Body of pancreas (tissue), 4 donors: ENCODE measurements at regions not wholly inside any gene's neighbourhood (a gene's known extent, or its start where the extent isn't known, plus 50 kb on each side); places are given as distances from the start of the nearest gene placed in this dataset.

ENCODE experiments used
- ATAC-seq: fragments of 150-250 bp; one replicate; pipeline ENCODE4 v1.9.1; 2016
- DNase-seq, 4 donors: peaks; one replicate each; pipeline ENCODE4 v3.0.0-alpha.2; 2019
- H3K27ac ChIP-seq, 4 donors: fragments of 200-600 bp; sonication (generic); 1 replicate in 3 of 4; 2 replicates in 1 of 4; pipeline versions ENCODE4 v1.5.1 to v1.6.1; 2016 to 2019; ENCODE audit warnings: mild to moderate bottlenecking in 1 of 4, mixed read lengths in 1 of 4, moderate library complexity in 1 of 4
- H3K27me3 ChIP-seq, 2 donors: fragments of 200-600 bp; sonication (generic); one replicate each; pipeline ENCODE4 v1.6.0; 2016; ENCODE audit warnings: mild to moderate bottlenecking in 1 of 2
- H3K36me3 ChIP-seq, 2 donors: fragments of 200-600 bp; sonication (generic); replicated peaks in 1 of 2; 2 replicates each; pipeline ENCODE4 v1.5.1; 2016; ENCODE audit warnings: low read depth in 2 of 2; ENCODE audit not compliant: insufficient read depth in 1 of 2
- H3K4me1 ChIP-seq: fragments of 200-600 bp; sonication (generic); one replicate; pipeline ENCODE4 v1.6.0; 2016
- H3K4me3 ChIP-seq, 2 donors: fragments of 200-600 bp; sonication (generic); 1 replicate in 1 of 2; 2 replicates in 1 of 2; pipeline ENCODE4 v1.5.1; 2016 to 2019
- H3K9me3 ChIP-seq, 3 donors: fragments of 200-600 bp; sonication (generic); 1 replicate in 2 of 3; 2 replicates in 1 of 3; pipeline ENCODE4 v1.5.1; 2016
- POLR2A ChIP-seq, 3 donors: fragments of 450-650 bp; IDR thresholded peaks; one replicate each; pipeline ENCODE4 v1.6.1; 2016; ENCODE audit warnings: antibody characterized with exemption in 3 of 3, mild to moderate bottlenecking in 2 of 3
- WGBS, 2 donors: methylation state at CpG; one replicate each; pipeline ENCODE4 v1.1.5; 2017; 5-methylcytosine and 5-hydroxymethylcytosine counted together
- intact Hi-C: fragments of 100-400 bp; cut with DNase I; formaldehyde crosslinking; loops from one replicate; pipeline ENCODE4 v1.15.1; 2023
- TF ChIP-seq, protein P1 (sequence below), 7 experiments: fragments of 450-650 bp in 4 of 7; fragments of 200-600 bp in 3 of 7; sonication (generic) in 3 of 7; IDR thresholded peaks; one replicate each; pipeline ENCODE4 v1.5.1; 2016 to 2019; ENCODE audit warnings: antibody characterized with exemption in 7 of 7

DNA sequence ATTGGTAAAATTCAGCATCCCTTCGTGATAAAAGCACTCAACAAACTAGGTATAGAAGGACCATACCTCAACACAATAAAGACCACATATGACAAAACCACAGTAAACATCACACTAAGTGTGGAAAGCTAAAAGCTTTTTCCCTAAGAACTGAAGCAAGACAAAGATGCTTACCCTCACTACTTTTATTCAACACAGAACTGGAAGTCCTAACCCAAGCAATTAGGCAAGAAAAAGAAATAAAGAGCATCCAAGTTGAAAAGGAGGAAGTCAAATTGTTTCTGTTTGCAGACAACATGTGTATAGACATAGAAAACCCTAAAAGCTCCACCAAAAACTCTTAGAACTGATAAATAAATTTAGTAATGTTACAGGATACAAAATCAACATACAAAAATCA lies 271.7 kb downstream of the RBM43 start:
- DNase-seq, result no peak
- H3K4me3 ChIP-seq, result no peak overlapping the region
- no peaks in the 10 kb centered on the region for H3K36me3 ChIP-seq
- intact Hi-C loops, result no loop called here
- ATAC-seq, result no peak
- no peaks in the 10 kb centered on the region for H3K27me3 ChIP-seq
- TF ChIP-seq, protein P1, sequence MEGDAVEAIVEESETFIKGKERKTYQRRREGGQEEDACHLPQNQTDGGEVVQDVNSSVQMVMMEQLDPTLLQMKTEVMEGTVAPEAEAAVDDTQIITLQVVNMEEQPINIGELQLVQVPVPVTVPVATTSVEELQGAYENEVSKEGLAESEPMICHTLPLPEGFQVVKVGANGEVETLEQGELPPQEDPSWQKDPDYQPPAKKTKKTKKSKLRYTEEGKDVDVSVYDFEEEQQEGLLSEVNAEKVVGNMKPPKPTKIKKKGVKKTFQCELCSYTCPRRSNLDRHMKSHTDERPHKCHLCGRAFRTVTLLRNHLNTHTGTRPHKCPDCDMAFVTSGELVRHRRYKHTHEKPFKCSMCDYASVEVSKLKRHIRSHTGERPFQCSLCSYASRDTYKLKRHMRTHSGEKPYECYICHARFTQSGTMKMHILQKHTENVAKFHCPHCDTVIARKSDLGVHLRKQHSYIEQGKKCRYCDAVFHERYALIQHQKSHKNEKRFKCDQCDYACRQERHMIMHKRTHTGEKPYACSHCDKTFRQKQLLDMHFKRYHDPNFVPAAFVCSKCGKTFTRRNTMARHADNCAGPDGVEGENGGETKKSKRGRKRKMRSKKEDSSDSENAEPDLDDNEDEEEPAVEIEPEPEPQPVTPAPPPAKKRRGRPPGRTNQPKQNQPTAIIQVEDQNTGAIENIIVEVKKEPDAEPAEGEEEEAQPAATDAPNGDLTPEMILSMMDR (IDR thresholded peaks at IDR 0.05), result no peak
- TF ChIP-seq POLR2A (IDR thresholded peaks at IDR 0.05), result no peak
- H3K9me3 ChIP-seq, result peaks cover 0 to 7% (median 0%) of the 10 kb centered on the region in 3 donors
- WGBS, 2 donors, result 62 to 71% methylated on average over 1 of the region's 1 CpG
- H3K27ac ChIP-seq, result no peak overlapping the region
- no peaks in the 10 kb centered on the region for H3K4me1 ChIP-seq

DNA sequence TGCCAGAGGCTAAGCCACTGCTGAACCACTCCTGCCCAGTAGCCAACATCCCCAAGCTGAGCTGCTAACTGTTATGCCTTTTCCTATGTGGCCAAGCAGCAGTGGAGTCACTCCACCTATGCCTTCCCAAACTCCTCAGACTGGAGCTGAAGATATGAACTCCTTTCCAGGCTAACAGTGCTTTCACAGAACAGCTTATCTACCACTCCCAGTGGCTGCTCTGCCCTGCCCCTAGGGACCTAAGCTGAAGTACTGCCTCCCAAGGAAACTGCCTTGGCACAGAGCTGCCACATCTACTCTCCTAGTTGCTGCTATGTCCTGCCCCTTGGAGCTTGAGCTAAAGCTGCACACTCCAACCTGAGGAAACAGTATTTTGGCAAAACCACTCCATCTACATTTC lies 275.9 kb downstream of the RBM43 start:
- TF ChIP-seq, protein P1 (IDR thresholded peaks at IDR 0.05), result no peak
- TF ChIP-seq POLR2A (IDR thresholded peaks at IDR 0.05), result no peak
- ATAC-seq, result no peak
- intact Hi-C loops, result no loop called here
- Histone ChIP-seq H3K4me3 (no peak overlapping the region), H3K4me1 (no peaks in the 10 kb centered on the region), H3K36me3 (no peaks in the 10 kb centered on the region), H3K27me3 (no peaks in the 10 kb centered on the region), H3K27ac (no peak overlapping the region), H3K9me3 (peaks cover 0 to 7% (median 0%) of the 10 kb centered on the region in 3 donors)
- no peak for DNase-seq

DNA sequence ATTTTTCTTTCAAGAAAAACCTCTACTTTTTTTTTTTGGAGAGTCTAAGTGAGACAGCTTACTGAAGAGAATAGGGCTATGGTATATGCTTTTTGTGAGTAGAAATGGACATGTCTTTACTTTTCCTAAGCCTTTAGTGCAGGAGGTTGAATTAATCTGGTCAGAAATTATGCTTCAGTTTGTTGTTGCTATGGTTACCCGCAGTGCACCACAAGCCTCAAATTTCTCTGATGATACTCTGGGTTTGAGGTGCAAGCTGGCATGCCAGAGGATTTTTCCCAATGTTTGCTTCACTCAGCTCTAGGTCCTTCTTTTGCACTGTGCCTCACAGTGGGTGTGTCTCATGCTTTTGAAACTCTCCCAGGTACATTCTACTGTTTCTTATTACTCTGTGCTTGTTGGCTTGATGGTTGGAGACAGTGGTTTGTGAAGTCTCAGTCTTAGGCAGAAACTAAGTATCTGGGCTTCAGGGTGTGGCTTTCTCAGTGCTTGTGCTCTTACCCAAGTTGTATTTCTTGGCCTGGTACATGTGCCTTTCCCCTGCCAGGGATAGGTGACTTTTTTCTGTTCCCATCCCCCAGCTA lies 278.3 kb downstream of the RBM43 start:
- no peaks in the 10 kb centered on the region for H3K27me3 ChIP-seq
- H3K36me3 ChIP-seq, result no peaks in the 10 kb centered on the region
- WGBS, 2 donors, result 61 to 70% methylated on average over 1 of the region's 1 CpG
- ATAC-seq (no peak), DNase-seq (no peak)
- no peak overlapping the region for H3K4me3 ChIP-seq
- H3K4me1 ChIP-seq, result no peaks in the 10 kb centered on the region
- H3K27ac ChIP-seq, result no peak overlapping the region
- intact Hi-C loops, result no loop called here
- peaks cover 0 to 7% (median 0%) of the 10 kb centered on the region in 3 donors for H3K9me3 ChIP-seq
- TF ChIP-seq, protein P1 (IDR thresholded peaks at IDR 0.05), result no peak
- TF ChIP-seq POLR2A (IDR thresholded peaks at IDR 0.05), result no peak

DNA sequence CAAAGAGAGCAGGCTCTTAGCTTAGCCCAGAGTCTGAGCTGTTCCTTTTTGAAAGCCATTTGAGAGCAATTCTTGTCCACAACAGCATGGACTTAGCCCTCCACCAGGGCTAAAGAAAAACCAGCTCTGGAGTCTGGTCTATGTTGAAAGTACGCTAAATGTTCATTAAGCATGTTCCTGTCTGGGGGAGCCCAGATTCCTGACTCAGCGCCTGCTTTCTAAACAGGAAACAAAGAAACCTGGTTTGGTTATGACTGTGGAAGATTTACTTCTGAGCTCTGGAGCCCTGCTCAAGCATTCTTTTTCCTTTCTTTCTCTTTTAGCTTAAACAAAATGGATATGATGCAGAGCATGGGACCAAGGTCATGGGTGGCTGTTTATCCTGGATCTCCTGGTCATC lies 279.8 kb downstream of the RBM43 start:
- WGBS, 2 donors, result 50 to 73% methylated on average over 2 of the region's 2 CpGs
- Histone ChIP-seq H3K36me3 (no peaks in the 10 kb centered on the region), H3K4me3 (no peak overlapping the region), H3K27me3 (no peaks in the 10 kb centered on the region), H3K9me3 (peaks cover 0 to 5% (median 0%) of the 10 kb centered on the region in 3 donors), H3K27ac (no peak overlapping the region), H3K4me1 (no peaks in the 10 kb centered on the region)
- DNase-seq, result no peak
- no peak for ATAC-seq
- TF ChIP-seq, protein P1 (IDR thresholded peaks at IDR 0.05), result no peak
- no peak for TF ChIP-seq POLR2A (IDR thresholded peaks at IDR 0.05)
- intact Hi-C loops, result no loop called here

DNA sequence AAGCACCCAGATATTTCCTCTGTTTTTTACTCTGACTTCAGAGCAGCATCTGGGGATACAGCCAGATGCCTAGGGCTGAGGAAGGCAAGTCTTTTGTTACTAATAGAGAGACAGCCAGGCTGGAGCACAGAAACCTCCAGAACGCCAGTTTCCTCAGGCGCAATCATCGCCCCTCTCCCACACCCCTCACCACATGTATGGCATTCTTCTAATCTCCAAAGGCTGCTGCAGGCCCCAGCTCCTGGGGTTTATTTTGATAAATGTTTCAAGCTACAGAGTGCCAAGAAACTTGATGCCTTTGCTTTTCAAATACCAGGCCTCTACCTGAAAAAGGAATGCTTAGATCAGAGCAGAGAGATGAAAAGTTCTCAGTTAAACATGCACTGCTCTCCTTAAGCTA lies 283.6 kb downstream of the RBM43 start:
- Histone ChIP-seq H3K4me3 (no peak overlapping the region), H3K4me1 (no peaks in the 10 kb centered on the region), H3K9me3 (no peaks in the 10 kb centered on the region), H3K36me3 (no peaks in the 10 kb centered on the region), H3K27me3 (no peaks in the 10 kb centered on the region), H3K27ac (no peak overlapping the region)
- ATAC-seq (no peak), DNase-seq (no peak)
- intact Hi-C loops, result no loop called here
- TF ChIP-seq, protein P1 (IDR thresholded peaks at IDR 0.05), result no peak
- TF ChIP-seq POLR2A (IDR thresholded peaks at IDR 0.05), result no peak
- 36 to 52% methylated on average over 3 of the region's 3 CpGs for WGBS, 2 donors
